ENCODE measurements at regions not wholly inside any gene's neighbourhood (a gene's known extent, or its start where the extent isn't known, plus 50 kb on each side); places are given as distances from the start of the nearest gene placed in this dataset.

GRCh38 chr11:97722721-97723120, 1298.0 kb upstream of the CNTN5 start:
- H3K27me3 ChIP-seq (ENCODE audit: control insufficient read depth in 2 of 2, insufficient read depth in 2 of 2, low read length in 2 of 2), result no peaks in the 10 kb centered on the region
- no peak overlapping the region for H3K27ac ChIP-seq (ENCODE audit: insufficient read depth, low read depth, low read length)
- no peaks in the 10 kb centered on the region for H3K9me1 ChIP-seq (replicated peaks; ENCODE audit: control insufficient read depth, extremely low read depth, insufficient read depth, low read length)
- no peak overlapping the region for H3K4me2 ChIP-seq (ENCODE audit: insufficient read depth, low read length)
- no peaks in the 10 kb centered on the region for H3K4me1 ChIP-seq (ENCODE audit: control insufficient read depth, extremely low read depth, insufficient read depth, low read length)
- no peak for TF ChIP-seq GATA2 (IDR thresholded peaks at IDR 0.05; ENCODE audit: insufficient read depth, insufficient read length, low read depth, low read length)
- TF ChIP-seq, protein P1, sequence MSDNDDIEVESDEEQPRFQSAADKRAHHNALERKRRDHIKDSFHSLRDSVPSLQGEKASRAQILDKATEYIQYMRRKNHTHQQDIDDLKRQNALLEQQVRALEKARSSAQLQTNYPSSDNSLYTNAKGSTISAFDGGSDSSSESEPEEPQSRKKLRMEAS (IDR thresholded peaks at IDR 0.05; ENCODE audit: insufficient read depth, insufficient read length), result no peak
- no peak for TF ChIP-seq POLR2A (IDR thresholded peaks at IDR 0.05; ENCODE audit: low read depth, low read length)
- no peak for TF ChIP-seq JUN (IDR thresholded peaks at IDR 0.05; ENCODE audit: borderline replicate concordance, insufficient read depth, insufficient read length, low read depth)
- no peak for TF ChIP-seq CTCF (IDR thresholded peaks at IDR 0.05; ENCODE audit: extremely low read depth in 1 of 2, insufficient read depth in 1 of 2, low read depth in 1 of 2, low read length in 2 of 2)
- no peak for TF ChIP-seq MYC (IDR thresholded peaks at IDR 0.05; ENCODE audit: low read depth, low read length)
- no peak for TF ChIP-seq EZH2 (IDR thresholded peaks at IDR 0.05; ENCODE audit: borderline replicate concordance, low read depth, low read length, severe bottlenecking)
- no peak for TF ChIP-seq FOS (IDR thresholded peaks at IDR 0.05; ENCODE audit: borderline replicate concordance, insufficient read depth, low read length)
- no peak overlapping the region for H3K4me3 ChIP-seq (replicated peaks in 1 of 3; ENCODE audit: insufficient read depth in 1 of 3, low read depth in 1 of 3, low read length in 3 of 3)
- no peak for FAIRE-seq
- CTCF ChIA-PET, result interaction anchor here (1.8 kb wide), 1 partner anchor 9 kb away, joined by 5 read pairs; no protein-coding TSS in a partner anchor
- no peak overlapping the region for H2AFZ ChIP-seq (ENCODE audit: low read depth, low read length)
- intact Hi-C loops (cut with micrococcal nuclease), result no loop called here
- no peaks in the 10 kb centered on the region for H4K20me1 ChIP-seq (replicated peaks; ENCODE audit: control insufficient read depth, extremely low read depth, insufficient read depth, low read length)
- dilution Hi-C loops (cut with MboI; ENCODE audit: extremely low pct_ligation_motif_present, low sequenced_read_pairs), result no loop called here
- no peaks in the 10 kb centered on the region for H3K79me2 ChIP-seq (ENCODE audit: control insufficient read depth, insufficient read depth, low read length)
- H3K9me3 ChIP-seq (replicated peaks; ENCODE audit: control insufficient read depth, insufficient read depth, low read length), result no peaks in the 10 kb centered on the region
- no peak overlapping the region for H3K9ac ChIP-seq (replicated peaks; ENCODE audit: extremely low read depth, insufficient read depth, low read length)
- DNase-seq (ENCODE audit: low read depth, low spot score), result no peak
- no TSS peak for BruUV-seq (replicated peaks)
- POLR2A ChIA-PET, result no interaction called here
- no peaks in the 10 kb centered on the region for H3K36me3 ChIP-seq (ENCODE audit: control insufficient read depth in 2 of 2, extremely low read depth in 1 of 2, insufficient read depth in 2 of 2, low read length in 2 of 2)

Data from endothelial cell of umbilical vein (primary cell).